Astrocyte (in vitro differentiated cells and primary cell): ENCODE measurements at regions not wholly inside any gene's neighbourhood (a gene's known extent, or its start where the extent isn't known, plus 50 kb on each side); places are given as distances from the start of the nearest gene placed in this dataset.
"Not testable (repeated sequence)": the region's sequence is repeated elsewhere in the genome, so short reads cannot be mapped to it uniquely, and the experiment has no call there.

Source experiments
- DNase-seq: peaks from one replicate; pipeline ENCODE4 v3.0.0-alpha.2; 2010; ENCODE audit warnings: low read depth
- FAIRE-seq: peaks from 2 replicates; lab custom pipeline; 2011; peaks lifted over from hg19 to GRCh38; lab: Jason Lieb, UNC
- H2AFZ ChIP-seq: 2 replicates; pipeline ENCODE4 v1.6.0; 2012; ENCODE audit warnings: low read depth, low read length, inconsistent platforms
- H3K27ac ChIP-seq: 2 replicates; pipeline ENCODE4 v1.5.1; 2011; ENCODE audit warnings: low read depth, low read length, inconsistent platforms
- H3K27me3 ChIP-seq: 2 replicates; pipeline ENCODE4 v1.6.0; 2011; ENCODE audit warnings: low read length, inconsistent platforms; ENCODE audit not compliant: insufficient read depth
- H3K36me3 ChIP-seq: 2 replicates; pipeline ENCODE4 v1.5.1; 2011; ENCODE audit warnings: low read length, inconsistent platforms; ENCODE audit not compliant: insufficient read depth
- H3K4me1 ChIP-seq: 2 replicates; pipeline ENCODE4 v1.5.1; 2011; ENCODE audit warnings: low read length, inconsistent platforms; ENCODE audit not compliant: insufficient read depth
- H3K4me2 ChIP-seq: 2 replicates; pipeline ENCODE4 v1.6.0; 2012; ENCODE audit warnings: low read length, inconsistent platforms
- H3K4me3 ChIP-seq: 2 replicates; pipeline ENCODE4 v1.5.1; 2011; ENCODE audit warnings: low read depth, mild to moderate bottlenecking, low read length, inconsistent platforms; ENCODE audit not compliant: insufficient read depth
- H3K79me2 ChIP-seq: 2 replicates; pipeline ENCODE4 v1.6.0; 2012; ENCODE audit warnings: mild to moderate bottlenecking, low read length, inconsistent platforms; ENCODE audit not compliant: insufficient read depth
- H3K9ac ChIP-seq: 2 replicates; pipeline ENCODE4 v1.6.0; 2012; ENCODE audit warnings: mild to moderate bottlenecking, low read length, inconsistent platforms
- H3K9me3 ChIP-seq: 2 replicates; pipeline ENCODE4 v1.5.1; 2012; ENCODE audit warnings: low read depth, mild to moderate bottlenecking, low read length, inconsistent platforms; ENCODE audit not compliant: insufficient read depth
- H4K20me1 ChIP-seq: 2 replicates; pipeline ENCODE4 v1.6.0; 2012; ENCODE audit warnings: low read length, inconsistent platforms; ENCODE audit not compliant: insufficient read depth
- H3K27ac Mint-ChIP-seq: one replicate; pipeline ENCODE4 v1.8.0; 2021; ENCODE audit warnings: mild to moderate bottlenecking, mixed read lengths; ENCODE audit not compliant: unreplicated experiment
- H3K27me3 Mint-ChIP-seq: one replicate; pipeline ENCODE4 v1.8.0; 2021; ENCODE audit warnings: low read depth, mixed read lengths; ENCODE audit not compliant: unreplicated experiment
- H3K36me3 Mint-ChIP-seq: one replicate; pipeline ENCODE4 v1.8.0; 2021; ENCODE audit warnings: low read depth, mixed read lengths; ENCODE audit not compliant: unreplicated experiment
- H3K4me1 Mint-ChIP-seq: one replicate; pipeline ENCODE4 v1.8.0; 2021; ENCODE audit warnings: low read depth, mixed read lengths; ENCODE audit not compliant: unreplicated experiment
- H3K4me3 Mint-ChIP-seq: one replicate; pipeline ENCODE4 v1.8.0; 2021; ENCODE audit warnings: mild to moderate bottlenecking, moderate library complexity, mixed read lengths; ENCODE audit not compliant: unreplicated experiment
- H3K9me3 Mint-ChIP-seq: one replicate; pipeline ENCODE4 v1.8.0; 2021; ENCODE audit warnings: mild to moderate bottlenecking, mixed read lengths; ENCODE audit not compliant: unreplicated experiment
- EZH2 ChIP-seq: IDR thresholded peaks from 2 replicates; pipeline ENCODE4 v1.6.1; 2012; ENCODE audit warnings: mild to moderate bottlenecking, low read length, inconsistent platforms; ENCODE audit not compliant: insufficient read depth
- TF ChIP-seq, protein P1 (sequence below): IDR thresholded peaks from 2 replicates; pipeline ENCODE4 v1.5.1; 2011; ENCODE audit warnings: low read depth, mild to moderate bottlenecking, inconsistent platforms, low read length, moderate library complexity; ENCODE audit not compliant: insufficient read depth

DNA sequence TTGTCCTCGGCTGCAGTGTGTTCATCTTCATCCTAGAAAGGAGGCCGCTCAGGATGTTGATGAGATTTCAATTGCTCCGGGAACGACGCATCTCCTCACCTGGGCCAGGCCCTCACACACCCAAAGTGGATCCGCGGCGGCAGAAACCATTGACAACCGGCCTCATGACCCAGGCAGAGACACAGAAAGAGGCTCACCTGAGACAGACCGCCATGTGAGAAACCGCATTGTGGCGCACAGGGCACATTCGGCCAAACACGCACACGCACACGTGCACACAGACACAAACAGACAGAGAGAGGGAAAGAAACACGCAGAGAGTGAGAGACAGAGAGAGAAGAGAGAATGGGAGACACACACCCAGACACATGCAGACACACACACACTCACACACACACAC, 3879.3 kb downstream of the SRGAP2C start:
- H3K4me1 Mint-ChIP-seq, H3K27me3 ChIP-seq, H3K4me2 ChIP-seq, H3K4me3 ChIP-seq, H3K36me3 Mint-ChIP-seq, H3K27ac ChIP-seq, H3K9ac ChIP-seq, H3K79me2 ChIP-seq, H3K27ac Mint-ChIP-seq, H3K27me3 Mint-ChIP-seq, H3K9me3 ChIP-seq, H3K4me1 ChIP-seq, H3K4me3 Mint-ChIP-seq, DNase-seq, H3K36me3 ChIP-seq, H4K20me1 ChIP-seq, FAIRE-seq, H2AFZ ChIP-seq: not testable (repeated sequence)
- H3K9me3 Mint-ChIP-seq = peaks cover 17% of the 10 kb centered on the region

DNA sequence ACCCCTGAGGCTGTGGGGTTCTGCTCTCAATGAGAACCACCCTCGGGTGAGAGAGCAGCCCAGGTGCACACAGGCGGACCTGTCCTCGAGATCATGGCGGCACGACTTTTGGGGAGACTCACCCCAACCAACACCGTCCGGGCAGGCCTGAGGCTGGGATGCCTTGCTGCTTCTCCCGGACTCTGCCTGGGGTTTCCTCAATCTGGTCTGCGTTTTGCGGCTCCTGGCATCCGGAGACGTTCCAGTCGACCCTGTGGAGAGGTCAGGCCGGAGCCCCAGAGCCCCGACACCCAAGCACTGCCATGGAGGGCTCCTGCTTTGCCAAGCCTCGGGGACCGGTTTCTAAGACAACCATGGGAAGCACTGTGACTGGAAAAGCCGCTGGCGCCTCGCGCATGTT, 3879.7 kb downstream of the SRGAP2C start:
- Histone ChIP-seq H2AFZ (no peak overlapping the region), H4K20me1 (no peaks in the 10 kb centered on the region), H3K4me3 (no peak overlapping the region), H3K27me3 (no peaks in the 10 kb centered on the region), H3K4me1 (no peaks in the 10 kb centered on the region), H3K4me2 (no peak overlapping the region), H3K9me3 (peaks cover 9% of the 10 kb centered on the region), H3K9ac (no peak overlapping the region), H3K27ac (no peak overlapping the region), H3K79me2 (no peaks in the 10 kb centered on the region), H3K36me3 (no peaks in the 10 kb centered on the region)
- no peak overlapping the region for H3K27ac Mint-ChIP-seq
- peaks cover 20% of the 10 kb centered on the region for H3K9me3 Mint-ChIP-seq
- no peaks in the 10 kb centered on the region for H3K27me3 Mint-ChIP-seq
- DNase-seq = no peak
- H3K4me3 Mint-ChIP-seq = no peak overlapping the region
- H3K4me1 Mint-ChIP-seq = no peaks in the 10 kb centered on the region
- no peak for FAIRE-seq
- no peaks in the 10 kb centered on the region for H3K36me3 Mint-ChIP-seq
- TF ChIP-seq EZH2 = no peak
- TF ChIP-seq, protein P1, sequence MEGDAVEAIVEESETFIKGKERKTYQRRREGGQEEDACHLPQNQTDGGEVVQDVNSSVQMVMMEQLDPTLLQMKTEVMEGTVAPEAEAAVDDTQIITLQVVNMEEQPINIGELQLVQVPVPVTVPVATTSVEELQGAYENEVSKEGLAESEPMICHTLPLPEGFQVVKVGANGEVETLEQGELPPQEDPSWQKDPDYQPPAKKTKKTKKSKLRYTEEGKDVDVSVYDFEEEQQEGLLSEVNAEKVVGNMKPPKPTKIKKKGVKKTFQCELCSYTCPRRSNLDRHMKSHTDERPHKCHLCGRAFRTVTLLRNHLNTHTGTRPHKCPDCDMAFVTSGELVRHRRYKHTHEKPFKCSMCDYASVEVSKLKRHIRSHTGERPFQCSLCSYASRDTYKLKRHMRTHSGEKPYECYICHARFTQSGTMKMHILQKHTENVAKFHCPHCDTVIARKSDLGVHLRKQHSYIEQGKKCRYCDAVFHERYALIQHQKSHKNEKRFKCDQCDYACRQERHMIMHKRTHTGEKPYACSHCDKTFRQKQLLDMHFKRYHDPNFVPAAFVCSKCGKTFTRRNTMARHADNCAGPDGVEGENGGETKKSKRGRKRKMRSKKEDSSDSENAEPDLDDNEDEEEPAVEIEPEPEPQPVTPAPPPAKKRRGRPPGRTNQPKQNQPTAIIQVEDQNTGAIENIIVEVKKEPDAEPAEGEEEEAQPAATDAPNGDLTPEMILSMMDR = no peak

DNA sequence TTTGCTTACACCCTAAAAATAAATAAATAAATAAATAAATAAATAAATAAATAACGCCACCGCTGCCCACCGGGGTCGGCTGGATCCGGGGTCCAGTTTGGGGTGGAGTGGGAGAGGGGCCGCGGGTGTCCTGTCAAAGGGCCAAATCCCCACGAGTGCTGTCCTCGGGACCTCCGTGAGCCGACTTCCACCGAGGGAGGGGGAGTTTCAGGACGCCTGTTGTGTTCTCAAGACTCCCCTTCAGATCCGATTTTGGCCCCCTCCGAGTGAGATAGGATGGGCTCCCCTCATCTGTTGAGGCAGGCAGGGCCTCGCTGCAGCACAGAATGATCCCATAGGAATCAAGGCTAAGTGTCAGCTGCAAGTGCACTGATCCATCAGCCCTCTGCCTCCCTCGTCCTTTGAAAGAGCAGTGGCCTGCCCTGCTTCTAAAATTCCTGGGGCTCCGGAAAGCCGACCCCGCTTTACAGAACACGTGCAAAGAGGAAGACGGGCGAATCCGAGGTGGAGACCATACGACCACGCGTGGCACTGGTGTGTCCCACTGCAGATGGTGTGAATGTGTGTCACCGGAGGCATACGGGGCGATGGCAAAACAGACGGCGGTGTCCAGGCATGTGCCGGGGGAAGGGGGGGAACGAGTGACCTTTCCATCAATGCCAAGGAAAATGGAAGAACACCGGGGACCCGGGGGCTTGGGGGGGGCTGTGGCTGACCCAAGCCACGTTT, 3880.5 kb downstream of the SRGAP2C start:
- FAIRE-seq = no peak
- Histone ChIP-seq H3K36me3 (no peaks in the 10 kb centered on the region), H2AFZ (no peak overlapping the region), H3K27ac (no peak overlapping the region), H3K79me2 (no peaks in the 10 kb centered on the region), H4K20me1 (no peaks in the 10 kb centered on the region), H3K4me1 (no peaks in the 10 kb centered on the region), H3K27me3 (no peaks in the 10 kb centered on the region), H3K4me3 (no peak overlapping the region), H3K4me2 (no peak overlapping the region), H3K9me3 (peaks cover 9% of the 10 kb centered on the region), H3K9ac (no peak overlapping the region)
- Mint-ChIP-seq H3K27ac (no peak overlapping the region), H3K4me3 (no peak overlapping the region), H3K9me3 (peaks cover 27% of the 10 kb centered on the region), H3K36me3 (no peaks in the 10 kb centered on the region), H3K27me3 (no peaks in the 10 kb centered on the region), H3K4me1 (no peaks in the 10 kb centered on the region)
- DNase-seq = no peak
- no peak for TF ChIP-seq EZH2
- TF ChIP-seq, protein P1 = no peak
